GM10248 (cell line): ENCODE measurements at regions not wholly inside any gene's neighbourhood (a gene's known extent, or its start where the extent isn't known, plus 50 kb on each side); places are given as distances from the start of the nearest gene placed in this dataset.

ENCODE experiments used
- CTCF ChIA-PET: fragments of 300-600 bp; sonication (Branson Sonifier 250); formaldehyde crosslinking; extraction: SDS; loops from one replicate; lab custom pipeline; 2021; ENCODE audit warnings: antibody characterized with exemption; lab: Yijun Ruan, JAX
- POLR2A ChIA-PET: fragments of 350-650 bp; sonication (Branson Sonifier 250); formaldehyde crosslinking; extraction: SDS; loops from one replicate; lab custom pipeline; 2020; ENCODE audit warnings: antibody characterized with exemption; lab: Yijun Ruan, JAX
- DNase-seq: peaks from one replicate; pipeline ENCODE4 v3.0.0; 2012; ENCODE audit errors: extremely low spot score
- CTCF ChIP-seq: IDR thresholded peaks from 2 replicates; pipeline ENCODE4 v1.5.1; 2012; ENCODE audit warnings: mild to moderate bottlenecking, low read depth; ENCODE audit errors: extremely low read depth, missing control alignments, control extremely low read depth

DNA sequence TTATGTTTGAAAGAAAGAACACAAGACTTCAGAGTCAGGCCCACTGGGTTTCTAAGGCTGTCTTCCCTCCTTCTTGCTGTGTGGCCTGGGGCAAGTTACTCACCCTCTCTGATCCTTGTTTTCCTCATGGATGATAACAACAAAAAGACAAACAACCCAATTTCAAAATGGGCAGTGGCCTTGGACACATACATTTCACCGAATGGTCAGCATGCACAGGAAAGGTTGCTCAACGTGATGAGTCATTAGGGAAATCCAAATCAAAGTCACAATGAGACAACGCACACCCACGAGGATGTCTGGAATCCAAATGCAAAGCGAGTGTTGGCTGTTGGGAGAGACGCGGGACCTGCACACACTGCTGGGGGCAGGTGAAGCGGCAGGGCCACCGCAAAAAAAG lies 50.8 kb upstream of the PPP2R2C start:
- POLR2A ChIA-PET: no interaction called here
- CTCF ChIA-PET: no interaction called here
- DNase-seq: no peak
- TF ChIP-seq CTCF: no peak

GRCh38 chr4:6524436-6524835 lies 50.6 kb upstream of the MAN2B2 start:
- DNase-seq: no peak
- CTCF ChIA-PET: interaction anchor here (1.1 to 1.8 kb wide), 2 partner anchors 17 to 22 kb away, joined by 4 read pairs; no protein-coding TSS in a partner anchor
- no peak for TF ChIP-seq CTCF
- POLR2A ChIA-PET: no interaction called here
